Mucosa of descending colon (tissue), 3 donors: ENCODE measurements at regions not wholly inside any gene's neighbourhood (a gene's known extent, or its start where the extent isn't known, plus 50 kb on each side); places are given as distances from the start of the nearest gene placed in this dataset.

ENCODE experiments used
- ATAC-seq: fragments of 200-7000 bp; cut with Tn5 transposase; one replicate; pipeline ENCODE4 v1.9.1; 2020; ENCODE audit warnings: mild to moderate bottlenecking, moderate library complexity
- DNase-seq, 3 donors: peaks; one replicate each; pipeline ENCODE4 v3.0.0-alpha.2; 2020
- H3K36me3 ChIP-seq: fragments of 200-600 bp; one replicate; pipeline ENCODE4 v1.8.0; 2021; ENCODE audit warnings: low read depth, mild to moderate bottlenecking
- H3K4me1 ChIP-seq: fragments of 200-600 bp; one replicate; pipeline ENCODE4 v1.8.0; 2021; ENCODE audit warnings: low read depth, mild to moderate bottlenecking
- H3K4me3 ChIP-seq: fragments of 200-600 bp; one replicate; pipeline ENCODE4 v1.8.0; 2021; ENCODE audit warnings: mild to moderate bottlenecking
- H3K9me3 ChIP-seq: fragments of 200-600 bp; one replicate; pipeline ENCODE4 v1.8.0; 2021; ENCODE audit warnings: mild to moderate bottlenecking
- CTCF ChIP-seq: fragments of 200-600 bp; IDR thresholded peaks from one replicate; pipeline ENCODE4 v1.8.0; 2022; ENCODE audit warnings: antibody characterized with exemption, mild to moderate bottlenecking
- intact Hi-C, 2 donors: fragments of 100-400 bp; cut with DNase I in 1 of 2; cut with micrococcal nuclease in 1 of 2; formaldehyde crosslinking; loops; one replicate each; pipeline versions ENCODE4 v1.11.0 to v1.11.1; 2022; cut with DNase I, micrococcal nuclease
- donor health status: DM: no; HTN: no; CAD: no; lungs with moderate emphysema.
- donor health status: DM: no; HTN: no; CAD: no.
- donor health status: DM: no; HTN: yes; CAD: no.

GRCh38 chr2:163953390-163953907, 217.6 kb upstream of the FIGN start:
- intact Hi-C loops, result no loop called here
- ATAC-seq, result no peak
- no peak for TF ChIP-seq CTCF

GRCh38 chr2:163951312-163951711, 215.5 kb upstream of the FIGN start:
- no peak for DNase-seq
- ATAC-seq, result no peak
- Histone ChIP-seq H3K9me3 (no peaks in the 10 kb centered on the region), H3K4me3 (no peak overlapping the region), H3K36me3 (no peaks in the 10 kb centered on the region), H3K4me1 (no peaks in the 10 kb centered on the region)
- intact Hi-C loops, result no loop called here
- no peak for TF ChIP-seq CTCF

More at GRCh38 chr2:163953390-163953907, 217.6 kb upstream of the FIGN start:
- Histone ChIP-seq H3K36me3 (no peaks in the 10 kb centered on the region), H3K4me1 (no peaks in the 10 kb centered on the region), H3K4me3 (no peak overlapping the region), H3K9me3 (no peaks in the 10 kb centered on the region)
- no peak for DNase-seq

GRCh38 chr2:163949693-163950092, 213.9 kb upstream of the FIGN start:
- TF ChIP-seq CTCF, result no peak
- Histone ChIP-seq H3K4me1 (no peaks in the 10 kb centered on the region), H3K9me3 (no peaks in the 10 kb centered on the region), H3K36me3 (no peaks in the 10 kb centered on the region), H3K4me3 (no peak overlapping the region)
- DNase-seq, result no peak
- ATAC-seq, result no peak
- intact Hi-C loops, result no loop called here

GRCh38 chr2:163944347-163944737, 208.5 kb upstream of the FIGN start:
- TF ChIP-seq CTCF, result no peak
- intact Hi-C loops, result no loop called here
- no peak overlapping the region for H3K4me3 ChIP-seq
- H3K36me3 ChIP-seq, result no peaks in the 10 kb centered on the region
- no peak for DNase-seq
- H3K9me3 ChIP-seq, result no peaks in the 10 kb centered on the region
- no peak for ATAC-seq
- no peaks in the 10 kb centered on the region for H3K4me1 ChIP-seq

- DNase-seq (no peak), ATAC-seq (no peak)
- TF ChIP-seq CTCF, result no peak
- H3K36me3 ChIP-seq, result no peaks in the 10 kb centered on the region
- H3K4me1 ChIP-seq, result no peaks in the 10 kb centered on the region
- intact Hi-C loops, result no loop called here
- H3K4me3 ChIP-seq, result no peak overlapping the region
- H3K9me3 ChIP-seq, result no peaks in the 10 kb centered on the region
Observed at GRCh38 chr2:163943403-163944346, 207.9 kb upstream of the FIGN start.
